HG03432 (cell line): ENCODE measurements at regions not wholly inside any gene's neighbourhood (a gene's known extent, or its start where the extent isn't known, plus 50 kb on each side); places are given as distances from the start of the nearest gene placed in this dataset.

Experiments
- ATAC-seq: cut with Tn5 transposase; IDR thresholded peaks from one replicate; pipeline ENCODE4 v1.9.1; 2021; ENCODE audit warnings: mild to moderate bottlenecking, moderate library complexity; ENCODE audit not compliant: unreplicated experiment

- ATAC-seq, result no peak
Measured at GRCh38 chr17:79232957-79233356, 158.3 kb downstream of the ENGASE start.

- no peak for ATAC-seq
Measured at GRCh38 chr17:79231766-79232287, 157.2 kb downstream of the ENGASE start.

GRCh38 chr17:79230576-79230975, 156.0 kb downstream of the ENGASE start:
- no peak for ATAC-seq

- ATAC-seq, result no peak
Measured at GRCh38 chr17:79226037-79226436, 151.4 kb downstream of the ENGASE start.

- no peak for ATAC-seq
Measured at GRCh38 chr17:79224903-79225302, 150.3 kb downstream of the ENGASE start.

- no peak for ATAC-seq
Measured at GRCh38 chr17:79224476-79224875, 149.9 kb downstream of the ENGASE start.

GRCh38 chr17:79223953-79224352, 149.3 kb downstream of the ENGASE start:
- no peak for ATAC-seq

GRCh38 chr17:79223471-79223870, 148.8 kb downstream of the ENGASE start:
- no peak for ATAC-seq

GRCh38 chr17:79221597-79221996, 147.0 kb downstream of the ENGASE start:
- ATAC-seq, result no peak

GRCh38 chr17:79220713-79221291, 146.2 kb downstream of the ENGASE start:
- ATAC-seq, result no peak

GRCh38 chr17:79220201-79220712, 145.6 kb downstream of the ENGASE start:
- ATAC-seq, result no peak

- ATAC-seq, result no peak
Measured at GRCh38 chr17:79219208-79219935, 144.7 kb downstream of the ENGASE start.

GRCh38 chr17:79218825-79219200, 144.2 kb downstream of the ENGASE start:
- no peak for ATAC-seq

- ATAC-seq, result no peak
Measured at GRCh38 chr17:79218175-79218824, 143.7 kb downstream of the ENGASE start.

GRCh38 chr17:79217473-79218135, 143.0 kb downstream of the ENGASE start:
- no peak for ATAC-seq

GRCh38 chr17:79216826-79217225, 142.2 kb downstream of the ENGASE start:
- ATAC-seq, result no peak

- no peak for ATAC-seq
Measured at GRCh38 chr17:79216391-79216790, 141.8 kb downstream of the ENGASE start.

- ATAC-seq, result no peak
Measured at GRCh38 chr17:79215631-79216030, 141.0 kb downstream of the ENGASE start.

- no peak for ATAC-seq
Measured at GRCh38 chr17:79214940-79215604, 140.4 kb downstream of the ENGASE start.

GRCh38 chr17:79214459-79214858, 139.8 kb downstream of the ENGASE start:
- no peak for ATAC-seq

GRCh38 chr17:79213305-79213704, 138.7 kb downstream of the ENGASE start:
- no peak for ATAC-seq
